Vagina (tissue), 2 donors: ENCODE measurements at regions not wholly inside any gene's neighbourhood (a gene's known extent, or its start where the extent isn't known, plus 50 kb on each side); places are given as distances from the start of the nearest gene placed in this dataset.

ENCODE experiments used
- DNase-seq, 2 donors: peaks; one replicate each; pipeline ENCODE4 v3.0.0-alpha.2; 2017; ENCODE audit errors: extremely low spot score in 2 of 2
- H3K27ac ChIP-seq: fragments of 200-600 bp; sonication (generic); one replicate; pipeline ENCODE4 v1.5.1; 2019
- H3K27me3 ChIP-seq: fragments of 200-600 bp; sonication (generic); one replicate; pipeline ENCODE4 v1.5.1; 2019
- H3K36me3 ChIP-seq, 2 donors: fragments of 200-600 bp; sonication (generic); one replicate each; pipeline ENCODE4 v1.5.1; 2017 to 2019
- H3K4me1 ChIP-seq: fragments of 200-600 bp; sonication (generic); one replicate; pipeline ENCODE4 v1.5.1; 2019
- H3K4me3 ChIP-seq, 2 donors: fragments of 200-600 bp; sonication (generic); 1 replicate in 1 of 2; 2 replicates in 1 of 2; pipeline ENCODE4 v1.5.1; 2016 to 2019
- H3K9me3 ChIP-seq: fragments of 200-600 bp; sonication (generic); one replicate; pipeline ENCODE4 v1.5.1; 2019
- CTCF ChIP-seq, 3 experiments: fragments of 450-650 bp in 2 of 3; fragments of 200-600 bp in 1 of 3; sonication (generic) in 1 of 3; IDR thresholded peaks; one replicate each; pipeline ENCODE4 v1.5.1; 2017 to 2019; ENCODE audit warnings: antibody characterized with exemption in 3 of 3, mild to moderate bottlenecking in 2 of 3, moderate library complexity in 2 of 3
- POLR2A ChIP-seq, 2 donors: fragments of 450-650 bp; IDR thresholded peaks; one replicate each; pipeline ENCODE4 v1.6.1; 2017; ENCODE audit warnings: antibody characterized with exemption in 2 of 2, mild to moderate bottlenecking in 2 of 2, moderate library complexity in 2 of 2
- POLR2AphosphoS5 ChIP-seq, 2 donors: sonication (generic); formaldehyde crosslinking; IDR thresholded peaks; one replicate each; pipeline ENCODE4 v1.9.0; 2017; ENCODE audit warnings: antibody characterized with exemption in 2 of 2, mild to moderate bottlenecking in 2 of 2, low read depth in 1 of 2; ENCODE audit not compliant: insufficient read depth in 1 of 2
- intact Hi-C: fragments of 100-400 bp; cut with DNase I; formaldehyde crosslinking; loops from one replicate; pipeline ENCODE4 v1.15.1; 2023

DNA sequence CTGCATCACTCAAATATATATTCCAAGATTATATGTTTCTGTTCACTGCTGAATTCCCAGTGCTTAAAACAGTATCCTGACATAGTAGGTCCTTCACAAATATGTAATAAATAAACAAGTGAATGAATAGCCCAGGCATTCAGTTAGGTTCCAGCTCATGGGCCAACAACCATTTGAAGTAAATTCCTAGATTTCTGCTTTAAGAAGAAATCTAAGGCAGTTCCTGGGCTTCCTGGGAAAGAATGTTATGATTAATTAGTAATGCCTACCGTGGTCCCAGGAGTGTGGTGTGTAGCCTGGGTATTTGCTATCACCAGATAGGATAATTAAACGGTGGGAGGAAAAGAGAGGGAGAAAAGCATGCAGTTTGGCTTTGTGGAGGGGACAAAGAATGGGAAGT is 576.8 kb downstream of the SOX6 start:
- no peak overlapping the region for H3K27ac ChIP-seq
- H3K4me3 ChIP-seq, result no peak overlapping the region
- no peaks in the 10 kb centered on the region for H3K27me3 ChIP-seq
- H3K36me3 ChIP-seq, result no peaks in the 10 kb centered on the region
- no peaks in the 10 kb centered on the region for H3K9me3 ChIP-seq
- TF ChIP-seq CTCF (IDR thresholded peaks at IDR 0.05) (no peak), POLR2A (IDR thresholded peaks at IDR 0.05) (no peak), POLR2AphosphoS5 (IDR thresholded peaks at IDR 0.05; ENCODE audit: insufficient read depth in 1 of 2, low read depth in 1 of 2) (no peak)
- DNase-seq, result no peak
- intact Hi-C loops, result no loop called here
- H3K4me1 ChIP-seq, result no peaks in the 10 kb centered on the region

DNA sequence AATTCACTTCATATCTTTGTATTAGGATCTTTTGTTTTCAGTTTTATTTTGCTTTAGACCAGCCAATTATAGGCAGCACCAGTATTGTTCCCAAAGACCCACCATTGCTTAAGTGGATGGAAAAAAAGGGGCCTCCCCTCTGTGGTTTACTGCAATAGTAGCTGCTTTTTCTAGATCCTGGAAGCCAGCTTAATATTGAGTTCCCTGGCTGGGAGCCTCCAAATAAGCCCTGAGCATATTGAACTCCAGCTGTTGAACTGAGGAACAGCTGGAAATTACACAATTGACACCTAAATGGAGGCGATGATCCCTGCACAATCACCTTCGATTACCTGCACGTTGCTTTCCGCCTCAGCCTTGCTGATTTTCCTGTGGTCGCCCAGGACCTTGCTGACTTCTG is 576.0 kb downstream of the SOX6 start:
- H3K36me3 ChIP-seq, result no peaks in the 10 kb centered on the region
- H3K27me3 ChIP-seq, result no peaks in the 10 kb centered on the region
- intact Hi-C loops, result no loop called here
- no peak for TF ChIP-seq POLR2AphosphoS5 (IDR thresholded peaks at IDR 0.05; ENCODE audit: insufficient read depth in 1 of 2, low read depth in 1 of 2)
- no peak for TF ChIP-seq CTCF (IDR thresholded peaks at IDR 0.05)
- TF ChIP-seq POLR2A (IDR thresholded peaks at IDR 0.05), result no peak
- no peaks in the 10 kb centered on the region for H3K4me1 ChIP-seq
- H3K27ac ChIP-seq, result no peak overlapping the region
- no peaks in the 10 kb centered on the region for H3K9me3 ChIP-seq
- DNase-seq, result no peak
- no peak overlapping the region for H3K4me3 ChIP-seq

GRCh38 chr11:15780837-15781236 is 575.5 kb downstream of the SOX6 start:
- intact Hi-C loops, result no loop called here
- no peaks in the 10 kb centered on the region for H3K27me3 ChIP-seq
- no peak for DNase-seq
- H3K9me3 ChIP-seq, result no peaks in the 10 kb centered on the region
- H3K4me1 ChIP-seq, result no peaks in the 10 kb centered on the region
- no peak overlapping the region for H3K27ac ChIP-seq
- H3K36me3 ChIP-seq, result no peaks in the 10 kb centered on the region
- no peak for TF ChIP-seq CTCF (IDR thresholded peaks at IDR 0.05)
- TF ChIP-seq POLR2A (IDR thresholded peaks at IDR 0.05), result no peak
- TF ChIP-seq POLR2AphosphoS5 (IDR thresholded peaks at IDR 0.05; ENCODE audit: insufficient read depth in 1 of 2, low read depth in 1 of 2), result no peak
- H3K4me3 ChIP-seq, result no peak overlapping the region

GRCh38 chr11:15783619-15784018 is 572.7 kb downstream of the SOX6 start:
- Histone ChIP-seq H3K4me3 (no peak overlapping the region), H3K27ac (no peak overlapping the region), H3K36me3 (no peaks in the 10 kb centered on the region), H3K27me3 (no peaks in the 10 kb centered on the region), H3K4me1 (no peaks in the 10 kb centered on the region), H3K9me3 (no peaks in the 10 kb centered on the region)
- no peak for DNase-seq
- intact Hi-C loops, result no loop called here
- no peak for TF ChIP-seq POLR2A (IDR thresholded peaks at IDR 0.05)
- TF ChIP-seq CTCF (IDR thresholded peaks at IDR 0.05), result no peak
- TF ChIP-seq POLR2AphosphoS5 (IDR thresholded peaks at IDR 0.05; ENCODE audit: insufficient read depth in 1 of 2, low read depth in 1 of 2), result peak in 1 of 2 donors; percentile 18

DNA sequence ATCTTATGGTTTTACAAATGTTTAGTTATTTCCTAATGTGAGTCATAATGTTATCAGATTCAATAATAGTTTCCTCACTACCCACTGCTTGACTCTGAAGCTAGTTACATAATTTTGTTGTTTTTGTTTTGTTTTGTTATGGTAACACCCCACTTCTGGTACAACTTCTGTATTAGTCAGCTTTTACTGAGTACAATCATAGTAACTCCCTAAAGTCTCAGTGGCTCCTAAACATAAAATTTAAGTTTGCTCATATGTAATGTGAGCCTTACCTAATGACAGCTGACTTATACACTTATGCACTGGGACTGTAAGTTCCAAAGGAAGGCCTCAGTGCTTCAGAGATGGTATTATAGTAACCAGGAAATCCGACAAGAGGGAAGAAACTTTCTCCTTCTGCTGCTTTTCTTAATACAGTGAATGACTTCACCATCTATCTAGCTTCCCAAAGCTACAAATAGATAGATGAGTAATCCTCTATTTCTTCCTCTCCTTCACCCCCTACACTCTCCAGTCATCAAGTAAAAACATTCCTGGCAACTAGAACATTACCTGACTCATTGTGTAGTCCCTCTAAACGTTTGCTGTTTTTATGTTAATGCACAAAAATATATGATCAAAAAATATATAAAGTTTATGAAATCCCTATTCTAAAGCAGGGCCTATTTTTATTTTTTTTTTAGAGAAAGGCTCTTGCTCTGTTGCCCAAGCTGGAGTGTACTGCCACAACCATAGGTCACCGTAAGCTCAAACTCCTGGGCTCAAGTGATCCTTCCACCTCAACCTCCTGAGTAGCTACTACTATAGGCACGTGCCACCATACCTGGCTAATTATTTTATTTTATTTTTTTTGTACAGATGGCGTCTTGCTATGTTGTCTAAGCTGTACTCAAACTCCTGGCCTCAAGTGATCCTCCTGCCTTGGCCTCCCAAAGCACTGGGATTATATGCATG is 563.0 kb downstream of the SOX6 start:
- Histone ChIP-seq H3K9me3 (no peaks in the 10 kb centered on the region), H3K27me3 (no peaks in the 10 kb centered on the region), H3K4me3 (no peak overlapping the region), H3K27ac (no peak overlapping the region), H3K36me3 (no peaks in the 10 kb centered on the region), H3K4me1 (no peaks in the 10 kb centered on the region)
- TF ChIP-seq POLR2A (IDR thresholded peaks at IDR 0.05) (no peak), CTCF (IDR thresholded peaks at IDR 0.05) (no peak), POLR2AphosphoS5 (IDR thresholded peaks at IDR 0.05; ENCODE audit: insufficient read depth in 1 of 2, low read depth in 1 of 2) (no peak)
- no peak for DNase-seq
- intact Hi-C loops, result no loop called here
